ENCODE measurements at regions not wholly inside any gene's neighbourhood (a gene's known extent, or its start where the extent isn't known, plus 50 kb on each side); places are given as distances from the start of the nearest gene placed in this dataset.

- TF ChIP-seq CTCF (IDR thresholded peaks at IDR 0.05; ENCODE audit: borderline replicate concordance, insufficient read depth, low read depth, low read length): no peak
Observed at GRCh38 chr4:125550769-125551168, 236.0 kb downstream of the FAT4 start.

GRCh38 chr4:125551466-125551865 lies 236.7 kb downstream of the FAT4 start:
- H3K4me3 ChIP-seq (ENCODE audit: low read depth, low read length): no peak overlapping the region
- TF ChIP-seq CTCF (IDR thresholded peaks at IDR 0.05; ENCODE audit: borderline replicate concordance, insufficient read depth, low read depth, low read length): no peak

More at GRCh38 chr4:125550769-125551168, 236.0 kb downstream of the FAT4 start:
- H3K4me3 ChIP-seq (ENCODE audit: low read depth, low read length): no peak overlapping the region

GRCh38 chr4:125551967-125552366 lies 237.2 kb downstream of the FAT4 start:
- no peak overlapping the region for H3K4me3 ChIP-seq (ENCODE audit: low read depth, low read length)
- TF ChIP-seq CTCF (IDR thresholded peaks at IDR 0.05; ENCODE audit: borderline replicate concordance, insufficient read depth, low read depth, low read length): no peak

GRCh38 chr4:125572601-125573000 lies 257.8 kb downstream of the FAT4 start:
- TF ChIP-seq CTCF (IDR thresholded peaks at IDR 0.05; ENCODE audit: borderline replicate concordance, insufficient read depth, low read depth, low read length): no peak
- no peak overlapping the region for H3K4me3 ChIP-seq (ENCODE audit: low read depth, low read length)

GRCh38 chr4:125573368-125573767 lies 258.6 kb downstream of the FAT4 start:
- TF ChIP-seq CTCF (IDR thresholded peaks at IDR 0.05; ENCODE audit: borderline replicate concordance, insufficient read depth, low read depth, low read length): no peak

GRCh38 chr4:125573786-125574185 lies 259.0 kb downstream of the FAT4 start:
- TF ChIP-seq CTCF (IDR thresholded peaks at IDR 0.05; ENCODE audit: borderline replicate concordance, insufficient read depth, low read depth, low read length): no peak
- H3K4me3 ChIP-seq (ENCODE audit: low read depth, low read length): no peak overlapping the region

More at GRCh38 chr4:125573368-125573767, 258.6 kb downstream of the FAT4 start:
- no peak overlapping the region for H3K4me3 ChIP-seq (ENCODE audit: low read depth, low read length)

- no peak for TF ChIP-seq CTCF (IDR thresholded peaks at IDR 0.05; ENCODE audit: borderline replicate concordance, insufficient read depth, low read depth, low read length)
- H3K4me3 ChIP-seq (ENCODE audit: low read depth, low read length): no peak overlapping the region
Observed at GRCh38 chr4:125582302-125582701, 267.5 kb downstream of the FAT4 start.

Measured in GM12875 (cell line).